DND-41 (cell line): ENCODE measurements at regions not wholly inside any gene's neighbourhood (a gene's known extent, or its start where the extent isn't known, plus 50 kb on each side); places are given as distances from the start of the nearest gene placed in this dataset.
A peak's percentile ranks its signal among the peaks of the same experiment; 100 is the strongest.

Experiments
- ATAC-seq: fragments of 200-7000 bp; cut with Tn5 transposase; 3 replicates; pipeline ENCODE4 v1.9.1; 2021; ENCODE audit warnings: low read depth; ENCODE audit not compliant: insufficient read depth
- DNase-seq: peaks from one replicate; pipeline ENCODE4 v3.0.0-alpha.2; 2020
- H2AFZ ChIP-seq: 2 replicates; pipeline ENCODE4 v1.6.0; 2012; ENCODE audit warnings: low read depth, low read length
- H3K27ac ChIP-seq: 2 replicates; pipeline ENCODE4 v1.5.1; 2012; ENCODE audit warnings: low read length, inconsistent platforms
- H3K27me3 ChIP-seq: fragments of 200-600 bp; sonication (generic); 2 replicates; pipeline ENCODE4 v1.6.0; 2012; ENCODE audit warnings: low read length, mild to moderate bottlenecking, inconsistent platforms; ENCODE audit not compliant: insufficient read depth, poor library complexity
- H3K36me3 ChIP-seq: 2 replicates; pipeline ENCODE4 v1.5.1; 2012; ENCODE audit warnings: low read length, inconsistent platforms; ENCODE audit not compliant: insufficient read depth
- H3K4me1 ChIP-seq: 2 replicates; pipeline ENCODE4 v1.5.1; 2012; ENCODE audit warnings: mild to moderate bottlenecking, low read length; ENCODE audit not compliant: insufficient read depth
- H3K4me2 ChIP-seq: 2 replicates; pipeline ENCODE4 v1.6.0; 2012; ENCODE audit warnings: mild to moderate bottlenecking, moderate library complexity, low read length, inconsistent platforms; ENCODE audit not compliant: insufficient read depth
- H3K4me3 ChIP-seq, 2 experiments: fragments of 200-600 bp in 1 of 2; shearing (Covaris generic) in 1 of 2; 2 replicates each; pipeline ENCODE4 v1.5.1; 2012 to 2016; ENCODE audit warnings: inconsistent platforms in 2 of 2, low read length in 2 of 2, mild to moderate bottlenecking in 2 of 2, low read depth in 1 of 2, moderate library complexity in 1 of 2
- H3K79me2 ChIP-seq: 2 replicates; pipeline ENCODE4 v1.6.0; 2012; ENCODE audit warnings: low read length, inconsistent platforms; ENCODE audit not compliant: insufficient read depth
- H3K9ac ChIP-seq: 2 replicates; pipeline ENCODE4 v1.6.0; 2012; ENCODE audit warnings: low read depth, mild to moderate bottlenecking, inconsistent platforms, low read length, moderate library complexity
- H3K9me3 ChIP-seq: 2 replicates; pipeline ENCODE4 v1.5.1; 2012; ENCODE audit warnings: low read length, moderate library complexity, mild to moderate bottlenecking, inconsistent platforms; ENCODE audit not compliant: insufficient read depth, severe bottlenecking
- H4K20me1 ChIP-seq: 2 replicates; pipeline ENCODE4 v1.6.0; 2012; ENCODE audit warnings: low read length; ENCODE audit not compliant: insufficient read depth
- CTCF ChIP-seq: IDR thresholded peaks from 2 replicates; pipeline ENCODE4 v1.5.1; 2012; ENCODE audit warnings: borderline replicate concordance, low read length, moderate library complexity, mild to moderate bottlenecking; ENCODE audit not compliant: poor library complexity, severe bottlenecking; ENCODE audit errors: extremely low read depth
- EZH2 ChIP-seq: IDR thresholded peaks from 3 replicates; pipeline ENCODE4 v1.6.1; 2012; ENCODE audit warnings: borderline replicate concordance, low read depth, mild to moderate bottlenecking, moderate library complexity, low read length, inconsistent platforms; ENCODE audit not compliant: severe bottlenecking

DNA sequence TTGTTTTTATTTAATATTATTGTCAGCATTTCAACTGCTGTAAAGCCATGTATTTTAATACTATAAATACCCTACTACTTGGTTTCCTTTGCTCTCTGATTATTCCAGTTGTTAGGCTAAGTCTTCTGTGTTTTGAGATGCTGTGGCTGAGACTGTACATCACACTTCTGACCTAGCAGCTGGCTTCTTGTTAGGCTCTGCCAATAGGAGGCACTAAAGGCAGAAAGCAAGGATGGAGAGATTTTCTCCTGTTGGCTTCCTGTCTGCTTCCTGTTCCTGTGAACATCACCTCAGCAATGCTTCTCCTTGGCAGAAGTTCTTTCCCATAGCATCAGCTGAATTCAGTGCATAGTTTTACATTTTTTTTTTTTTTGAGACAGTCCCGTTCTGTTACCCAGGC, 68.3 kb upstream of the YPEL5 start:
- Histone ChIP-seq H3K4me2 (no peak overlapping the region), H3K4me3 (no peak overlapping the region), H4K20me1 (no peaks in the 10 kb centered on the region), H3K9ac (no peak overlapping the region), H3K4me1 (no peaks in the 10 kb centered on the region), H3K27me3 (peaks cover under 1% of the 10 kb centered on the region), H2AFZ (no peak overlapping the region), H3K27ac (no peak overlapping the region), H3K9me3 (no peaks in the 10 kb centered on the region), H3K79me2 (no peaks in the 10 kb centered on the region), H3K36me3 (no peaks in the 10 kb centered on the region)
- no peak for DNase-seq
- no peak for TF ChIP-seq EZH2
- TF ChIP-seq CTCF, result peak; percentile 28
- no peak for ATAC-seq

DNA sequence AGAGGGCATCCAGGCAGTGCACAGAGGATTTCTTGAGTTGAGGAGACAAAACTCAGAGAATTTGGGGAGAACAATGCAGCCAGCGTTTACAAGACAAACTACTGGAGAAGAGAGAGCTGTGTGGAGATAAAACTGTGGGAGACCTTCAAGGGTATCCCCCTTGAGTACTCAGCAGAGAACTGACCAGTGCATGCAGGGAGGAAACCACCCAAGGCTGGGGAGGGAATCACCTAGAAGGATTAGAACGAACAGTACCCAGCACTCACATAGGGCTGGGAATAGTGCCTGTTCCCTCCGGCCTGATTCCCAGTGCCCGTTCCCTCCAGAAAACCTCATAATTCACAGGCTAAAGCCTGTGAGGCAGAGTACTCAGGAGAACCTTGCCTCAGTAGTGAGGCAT, 61.9 kb upstream of the YPEL5 start:
- DNase-seq (no peak), ATAC-seq (no peak)
- Histone ChIP-seq H3K36me3 (no peaks in the 10 kb centered on the region), H3K27ac (no peak overlapping the region), H3K4me2 (no peak overlapping the region), H3K9ac (no peak overlapping the region), H3K79me2 (no peaks in the 10 kb centered on the region), H3K27me3 (peaks cover 22% of the 10 kb centered on the region), H3K9me3 (no peaks in the 10 kb centered on the region), H3K4me1 (no peaks in the 10 kb centered on the region), H3K4me3 (no peak overlapping the region), H4K20me1 (no peaks in the 10 kb centered on the region), H2AFZ (no peak overlapping the region)
- no peak for TF ChIP-seq EZH2
- TF ChIP-seq CTCF, result no peak

DNA sequence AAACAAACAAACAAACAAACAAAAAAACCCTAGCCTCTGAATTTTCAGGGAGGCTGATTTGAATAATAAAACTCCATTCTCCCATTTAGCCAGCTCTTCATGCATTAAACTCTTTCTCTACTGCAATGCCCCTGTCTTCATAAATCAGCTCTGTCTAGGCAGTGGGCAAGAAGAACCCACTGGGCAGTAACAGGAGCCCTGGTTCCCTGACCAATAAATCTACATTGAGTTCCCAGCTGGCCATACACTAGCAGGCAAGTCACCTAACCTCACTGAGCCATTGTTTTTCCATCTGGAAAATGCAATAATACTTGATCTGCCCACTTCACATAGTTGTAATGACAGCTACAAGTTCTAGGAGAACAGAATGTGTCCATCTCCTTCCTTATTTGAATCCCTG, 57.6 kb upstream of the YPEL5 start:
- H3K36me3 ChIP-seq, result no peaks in the 10 kb centered on the region
- ATAC-seq (no peak), DNase-seq (no peak)
- H3K4me1 ChIP-seq, result no peaks in the 10 kb centered on the region
- H3K79me2 ChIP-seq, result no peaks in the 10 kb centered on the region
- peaks cover 28% of the 10 kb centered on the region for H3K27me3 ChIP-seq
- H3K9me3 ChIP-seq, result no peaks in the 10 kb centered on the region
- no peak overlapping the region for H3K4me2 ChIP-seq
- TF ChIP-seq CTCF (no peak), EZH2 (no peak)
- H3K4me3 ChIP-seq, result no peak overlapping the region
- H2AFZ ChIP-seq, result no peak overlapping the region
- no peaks in the 10 kb centered on the region for H4K20me1 ChIP-seq
- no peak overlapping the region for H3K9ac ChIP-seq
- no peak overlapping the region for H3K27ac ChIP-seq

- ATAC-seq (no peak), DNase-seq (no peak)
- H3K9ac ChIP-seq, result no peak overlapping the region
- no peak overlapping the region for H3K27ac ChIP-seq
- no peak for TF ChIP-seq CTCF
- TF ChIP-seq EZH2, result no peak
- H3K9me3 ChIP-seq, result no peaks in the 10 kb centered on the region
- no peak overlapping the region for H3K4me2 ChIP-seq
- H3K4me3 ChIP-seq, result no peak overlapping the region
- no peaks in the 10 kb centered on the region for H3K36me3 ChIP-seq
- no peaks in the 10 kb centered on the region for H3K79me2 ChIP-seq
- no peak overlapping the region for H2AFZ ChIP-seq
- H4K20me1 ChIP-seq, result no peaks in the 10 kb centered on the region
- no peaks in the 10 kb centered on the region for H3K4me1 ChIP-seq
- H3K27me3 ChIP-seq, result peaks cover 27% of the 10 kb centered on the region
Measured at GRCh38 chr2:30095402-30095801, 51.4 kb upstream of the YPEL5 start.
